Retinal pigment epithelial cell (primary cell): ENCODE measurements at regions not wholly inside any gene's neighbourhood (a gene's known extent, or its start where the extent isn't known, plus 50 kb on each side); places are given as distances from the start of the nearest gene placed in this dataset.

ENCODE experiments used
- DNase-seq: peaks from one replicate; pipeline ENCODE4 v3.0.0-alpha.2; 2010; ENCODE audit warnings: low read depth
- H3K4me3 ChIP-seq: 2 replicates; pipeline ENCODE4 v1.5.1; 2011; ENCODE audit warnings: mild to moderate bottlenecking, low read length, control low read depth, moderate library complexity
- CTCF ChIP-seq: conservative IDR thresholded peaks from 2 replicates; pipeline ENCODE4 v1.5.1; 2011; ENCODE audit warnings: low read depth, low read length, control low read depth, inconsistent platforms

GRCh38 chr19:28582796-28583195, 630.2 kb downstream of the UQCRFS1 start:
- TF ChIP-seq CTCF, result no peak
- no peak overlapping the region for H3K4me3 ChIP-seq
- DNase-seq, result no peak

- TF ChIP-seq CTCF, result no peak
- DNase-seq, result no peak
- no peak overlapping the region for H3K4me3 ChIP-seq
Observed at GRCh38 chr19:28582344-28582743, 630.6 kb downstream of the UQCRFS1 start.

- DNase-seq, result no peak
- no peak for TF ChIP-seq CTCF
- no peak overlapping the region for H3K4me3 ChIP-seq
Observed at GRCh38 chr19:28581468-28581770, 631.5 kb downstream of the UQCRFS1 start.

GRCh38 chr19:28578786-28579505, 634.0 kb downstream of the UQCRFS1 start:
- no peak for TF ChIP-seq CTCF
- H3K4me3 ChIP-seq, result no peak overlapping the region
- no peak for DNase-seq

- no peak for DNase-seq
- TF ChIP-seq CTCF, result no peak
- H3K4me3 ChIP-seq, result no peak overlapping the region
Observed at GRCh38 chr19:28578208-28578607, 634.7 kb downstream of the UQCRFS1 start.

GRCh38 chr19:28577666-28578065, 635.3 kb downstream of the UQCRFS1 start:
- no peak overlapping the region for H3K4me3 ChIP-seq
- DNase-seq, result no peak
- TF ChIP-seq CTCF, result no peak

- H3K4me3 ChIP-seq, result no peak overlapping the region
- TF ChIP-seq CTCF, result no peak
- no peak for DNase-seq
Observed at GRCh38 chr19:28577233-28577632, 635.7 kb downstream of the UQCRFS1 start.
